ENCODE measurements at regions not wholly inside any gene's neighbourhood (a gene's known extent, or its start where the extent isn't known, plus 50 kb on each side); places are given as distances from the start of the nearest gene placed in this dataset.

DNA sequence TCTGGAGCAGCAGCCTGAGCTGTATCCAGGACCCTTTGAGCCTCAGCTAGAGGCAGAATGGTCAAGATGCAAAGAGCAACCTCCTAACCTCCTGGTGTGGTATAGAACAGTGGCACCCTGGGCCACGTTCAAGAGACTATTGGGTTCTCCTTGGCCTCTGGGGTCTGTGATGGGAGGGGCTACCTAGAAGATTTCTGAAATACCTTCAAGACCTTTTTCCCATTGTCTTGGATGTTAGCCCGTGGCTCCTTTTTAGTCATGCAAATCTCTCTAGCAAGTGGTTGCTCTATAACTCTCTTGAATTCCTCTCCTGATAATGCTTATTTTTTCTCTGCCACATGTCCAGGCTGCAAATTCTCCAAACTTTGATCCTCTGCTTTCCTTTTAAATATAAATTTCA, 106.3 kb upstream of the SULT1C3 start:
- Histone ChIP-seq H3K79me2 (ENCODE audit: insufficient read depth, low read length) (no peaks in the 10 kb centered on the region), H3K4me1 (ENCODE audit: control insufficient read depth in 1 of 2, insufficient read depth in 2 of 2, low read length in 2 of 2) (no peaks in the 10 kb centered on the region), H3K36me3 (ENCODE audit: control insufficient read depth in 1 of 2, insufficient read depth in 2 of 2, low read length in 2 of 2) (no peaks in the 10 kb centered on the region), H3K4me3 (replicated peaks in 1 of 2; ENCODE audit: low read depth in 1 of 2, low read length in 2 of 2) (no peak overlapping the region), H3K27me3 (ENCODE audit: insufficient read depth, low read length) (no peaks in the 10 kb centered on the region), H3K9ac (ENCODE audit: low read length) (no peak overlapping the region), H4K20me1 (ENCODE audit: insufficient read depth) (no peaks in the 10 kb centered on the region), H3K4me2 (ENCODE audit: low read length) (no peak overlapping the region), H3K9me3 (ENCODE audit: control insufficient read depth in 1 of 2, insufficient read depth in 1 of 2, low read depth in 1 of 2, low read length in 2 of 2) (no peaks in the 10 kb centered on the region), H3K9me2 (ENCODE audit: insufficient read depth) (no peaks in the 10 kb centered on the region), H3K27ac (ENCODE audit: low read depth, low read length) (no peak overlapping the region), H2AFZ (ENCODE audit: low read depth, low read length, poor library complexity, severe bottlenecking) (no peak overlapping the region)
- ChIA-PET POLR2A (no interaction called here), CTCF (no interaction called here), RAD21 (ENCODE audit: low non-redundant PET in 1 of 2, low total read pairs in 2 of 2, uncharacterized antibody in 2 of 2, unreplicated experiment in 2 of 2) (no interaction called here)
- intact Hi-C loops (cut with micrococcal nuclease), result no loop called here
- ATAC-seq, result no peak
- no TSS peak for BruUV-seq (replicated peaks)
- TF ChIP-seq CBX3 (IDR thresholded peaks at IDR 0.05; ENCODE audit: low read depth), result no peak
- no peak for DNase-seq (ENCODE audit: low read depth, low spot score)

DNA sequence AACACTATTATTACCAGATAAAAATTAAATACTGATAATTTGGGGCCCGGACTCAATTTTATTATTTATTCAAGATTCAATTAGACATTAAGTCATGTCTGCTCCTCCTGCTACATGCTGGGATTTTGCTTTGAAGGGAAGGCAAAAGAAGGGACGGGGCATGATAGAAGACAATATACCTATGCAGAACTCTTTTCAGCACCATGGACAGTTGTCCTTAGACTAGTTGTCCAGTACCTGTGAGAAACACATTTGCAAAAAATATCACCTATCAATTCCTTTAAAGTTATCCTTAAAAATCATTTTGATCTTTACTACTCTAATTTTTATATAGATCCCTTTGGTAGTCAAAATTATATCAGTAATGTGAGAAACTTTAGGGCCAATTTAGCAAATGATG, 100.2 kb upstream of the SULT1C3 start:
- ChIA-PET CTCF (no interaction called here), POLR2A (no interaction called here), RAD21 (ENCODE audit: low non-redundant PET in 1 of 2, low total read pairs in 2 of 2, uncharacterized antibody in 2 of 2, unreplicated experiment in 2 of 2) (no interaction called here)
- TF ChIP-seq POLR2A (IDR thresholded peaks at IDR 0.05; ENCODE audit: borderline replicate concordance, extremely low read depth, insufficient read depth, insufficient read length) (no peak), EZH2 (IDR thresholded peaks at IDR 0.05) (no peak)
- TF ChIP-seq, protein P1, sequence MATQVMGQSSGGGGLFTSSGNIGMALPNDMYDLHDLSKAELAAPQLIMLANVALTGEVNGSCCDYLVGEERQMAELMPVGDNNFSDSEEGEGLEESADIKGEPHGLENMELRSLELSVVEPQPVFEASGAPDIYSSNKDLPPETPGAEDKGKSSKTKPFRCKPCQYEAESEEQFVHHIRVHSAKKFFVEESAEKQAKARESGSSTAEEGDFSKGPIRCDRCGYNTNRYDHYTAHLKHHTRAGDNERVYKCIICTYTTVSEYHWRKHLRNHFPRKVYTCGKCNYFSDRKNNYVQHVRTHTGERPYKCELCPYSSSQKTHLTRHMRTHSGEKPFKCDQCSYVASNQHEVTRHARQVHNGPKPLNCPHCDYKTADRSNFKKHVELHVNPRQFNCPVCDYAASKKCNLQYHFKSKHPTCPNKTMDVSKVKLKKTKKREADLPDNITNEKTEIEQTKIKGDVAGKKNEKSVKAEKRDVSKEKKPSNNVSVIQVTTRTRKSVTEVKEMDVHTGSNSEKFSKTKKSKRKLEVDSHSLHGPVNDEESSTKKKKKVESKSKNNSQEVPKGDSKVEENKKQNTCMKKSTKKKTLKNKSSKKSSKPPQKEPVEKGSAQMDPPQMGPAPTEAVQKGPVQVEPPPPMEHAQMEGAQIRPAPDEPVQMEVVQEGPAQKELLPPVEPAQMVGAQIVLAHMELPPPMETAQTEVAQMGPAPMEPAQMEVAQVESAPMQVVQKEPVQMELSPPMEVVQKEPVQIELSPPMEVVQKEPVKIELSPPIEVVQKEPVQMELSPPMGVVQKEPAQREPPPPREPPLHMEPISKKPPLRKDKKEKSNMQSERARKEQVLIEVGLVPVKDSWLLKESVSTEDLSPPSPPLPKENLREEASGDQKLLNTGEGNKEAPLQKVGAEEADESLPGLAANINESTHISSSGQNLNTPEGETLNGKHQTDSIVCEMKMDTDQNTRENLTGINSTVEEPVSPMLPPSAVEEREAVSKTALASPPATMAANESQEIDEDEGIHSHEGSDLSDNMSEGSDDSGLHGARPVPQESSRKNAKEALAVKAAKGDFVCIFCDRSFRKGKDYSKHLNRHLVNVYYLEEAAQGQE (IDR thresholded peaks at IDR 0.05; ENCODE audit: low read depth), result peak; percentile 62
- H3K9me3 ChIP-seq (ENCODE audit: control insufficient read depth in 1 of 2, insufficient read depth in 1 of 2, low read depth in 1 of 2, low read length in 2 of 2), result no peaks in the 10 kb centered on the region
- H3K27ac ChIP-seq (ENCODE audit: low read depth, low read length), result no peak overlapping the region
- H3K27me3 ChIP-seq (ENCODE audit: insufficient read depth, low read length), result no peaks in the 10 kb centered on the region
- no peaks in the 10 kb centered on the region for H3K79me2 ChIP-seq (ENCODE audit: insufficient read depth, low read length)
- intact Hi-C loops (cut with micrococcal nuclease), result no loop called here
- H2AFZ ChIP-seq (ENCODE audit: low read depth, low read length, poor library complexity, severe bottlenecking), result no peak overlapping the region
- H4K20me1 ChIP-seq (ENCODE audit: insufficient read depth), result no peaks in the 10 kb centered on the region
- no peaks in the 10 kb centered on the region for H3K4me1 ChIP-seq (ENCODE audit: control insufficient read depth in 1 of 2, insufficient read depth in 2 of 2, low read length in 2 of 2)
- no peak overlapping the region for H3K4me2 ChIP-seq (ENCODE audit: low read length)
- H3K36me3 ChIP-seq (ENCODE audit: control insufficient read depth in 1 of 2, insufficient read depth in 2 of 2, low read length in 2 of 2), result no peaks in the 10 kb centered on the region
- no peak for DNase-seq (ENCODE audit: low read depth, low spot score)
- H3K9ac ChIP-seq (ENCODE audit: low read length), result no peak overlapping the region
- H3K4me3 ChIP-seq (replicated peaks in 1 of 2; ENCODE audit: low read depth in 1 of 2, low read length in 2 of 2), result no peak overlapping the region
- no peaks in the 10 kb centered on the region for H3K9me2 ChIP-seq (ENCODE audit: insufficient read depth)
- no peak for ATAC-seq
- no TSS peak for BruUV-seq (replicated peaks)

Data from HCT116 (cell line).